IMR-90 (cell line): ENCODE measurements at regions not wholly inside any gene's neighbourhood (a gene's known extent, or its start where the extent isn't known, plus 50 kb on each side); places are given as distances from the start of the nearest gene placed in this dataset.

Source experiments
- ATAC-seq: fragments of 200-7000 bp; cut with Tn5 transposase; 2 replicates; pipeline ENCODE4 v1.9.1; 2020; ENCODE audit warnings: low read depth, mild to moderate bottlenecking, moderate library complexity
- BruUV-seq: library from RNA; stranded (reverse); fragments of 400-500 nt; replicated peaks from 2 replicates; lab custom pipeline; 2021; lab: Mats Ljungman, UMichigan
- CTCF ChIA-PET: fragments of 300-600 bp; formaldehyde crosslinking; extraction: SDS; loops from one replicate; lab custom pipeline; 2021; ENCODE audit warnings: antibody characterized with exemption; lab: Yijun Ruan, JAX
- POLR2A ChIA-PET: fragments of 300-600 bp; sonication (Branson Sonifier 250); formaldehyde crosslinking; loops from one replicate; lab custom pipeline; 2022; ENCODE audit warnings: antibody characterized with exemption; ENCODE audit not compliant: unreplicated experiment; lab: Charles Lee
- DNase-seq: peaks from one replicate; pipeline ENCODE4 v3.0.0; 2013
- H2AFZ ChIP-seq: replicated peaks from 2 replicates; pipeline ENCODE3; 2013; ENCODE audit warnings: low read length, mild to moderate bottlenecking; ENCODE audit not compliant: poor library complexity
- H2AK5ac ChIP-seq: 2 replicates; pipeline ENCODE4 v1.6.1; 2013; ENCODE audit warnings: low read depth, low read length, inconsistent platforms
- H2AK9ac ChIP-seq: replicated peaks from 2 replicates; pipeline ENCODE3; 2013; ENCODE audit warnings: mild to moderate bottlenecking, low read depth, low read length, moderate library complexity; ENCODE audit not compliant: poor library complexity
- H2BK120ac ChIP-seq: 2 replicates; pipeline ENCODE4 v1.6.1; 2013; ENCODE audit warnings: low read depth, low read length, inconsistent platforms
- H2BK15ac ChIP-seq: 3 replicates; pipeline ENCODE4 v1.6.1; 2013; ENCODE audit warnings: low read depth, low read length, inconsistent platforms
- H2BK20ac ChIP-seq: 2 replicates; pipeline ENCODE4 v1.6.1; 2013; ENCODE audit warnings: low read depth, mild to moderate bottlenecking, inconsistent platforms, low read length, moderate library complexity
- H2BK5ac ChIP-seq: 2 replicates; pipeline ENCODE4 v1.6.1; 2013; ENCODE audit warnings: mild to moderate bottlenecking, low read depth, low read length, inconsistent platforms; ENCODE audit not compliant: poor library complexity, severe bottlenecking
- H3K14ac ChIP-seq: replicated peaks from 2 replicates; pipeline ENCODE4 v1.6.1; 2013; ENCODE audit warnings: low read depth, low read length, inconsistent platforms
- H3K18ac ChIP-seq: 2 replicates; pipeline ENCODE4 v1.6.1; 2013; ENCODE audit warnings: low read depth, low read length, control low read depth
- H3K23ac ChIP-seq: 2 replicates; pipeline ENCODE4 v1.6.1; 2013; ENCODE audit warnings: low read depth, low read length, inconsistent platforms
- H3K27ac ChIP-seq: 2 replicates; pipeline ENCODE4 v1.5.1; 2013; ENCODE audit warnings: mild to moderate bottlenecking, control low read depth, low read length; ENCODE audit not compliant: insufficient read depth
- H3K27me3 ChIP-seq: 2 replicates; pipeline ENCODE4 v1.6.1; 2013; ENCODE audit warnings: low read length; ENCODE audit not compliant: control insufficient read depth, insufficient read depth
- H3K36me3 ChIP-seq: 2 replicates; pipeline ENCODE4 v1.6.1; 2013; ENCODE audit warnings: low read length, mixed read lengths; ENCODE audit not compliant: control insufficient read depth, insufficient read depth
- H3K4ac ChIP-seq: 2 replicates; pipeline ENCODE4 v1.6.1; 2013; ENCODE audit warnings: low read depth, low read length, inconsistent platforms
- H3K4me1 ChIP-seq: 2 replicates; pipeline ENCODE4 v1.6.1; 2013; ENCODE audit warnings: low read length, mixed read lengths; ENCODE audit not compliant: control insufficient read depth, insufficient read depth
- H3K4me2 ChIP-seq: 2 replicates; pipeline ENCODE4 v1.6.1; 2013; ENCODE audit warnings: low read depth, mild to moderate bottlenecking, control low read depth, low read length, moderate library complexity
- H3K4me3 ChIP-seq: 2 replicates; pipeline ENCODE4 v1.5.1; 2013; ENCODE audit warnings: low read depth, mild to moderate bottlenecking, control low read depth, low read length, moderate library complexity; ENCODE audit not compliant: insufficient read depth
- H3K56ac ChIP-seq: 2 replicates; pipeline ENCODE4 v1.6.1; 2013; ENCODE audit warnings: low read length, inconsistent platforms; ENCODE audit not compliant: insufficient read depth; ENCODE audit errors: extremely low read depth
- H3K79me1 ChIP-seq, 2 experiments: 2 replicates each; pipeline ENCODE4 v1.6.1; 2013; ENCODE audit warnings: low read length in 2 of 2, inconsistent platforms in 1 of 2, low read depth in 1 of 2
- H3K9ac ChIP-seq: 2 replicates; pipeline ENCODE4 v1.6.1; 2013; ENCODE audit warnings: low read depth, low read length, control low read depth
- H3K9me1 ChIP-seq: 2 replicates; pipeline ENCODE4 v1.6.1; 2013; ENCODE audit warnings: low read length, inconsistent platforms; ENCODE audit not compliant: insufficient read depth
- H3K9me3 ChIP-seq: 2 replicates; pipeline ENCODE4 v1.6.1; 2013; ENCODE audit warnings: low read length; ENCODE audit not compliant: control insufficient read depth, insufficient read depth
- H4K20me1 ChIP-seq: 2 replicates; pipeline ENCODE4 v1.6.1; 2013; ENCODE audit warnings: low read length, inconsistent platforms; ENCODE audit not compliant: insufficient read depth
- H4K5ac ChIP-seq: 2 replicates; pipeline ENCODE4 v1.6.1; 2013; ENCODE audit warnings: mild to moderate bottlenecking, low read depth, low read length, control low read depth
- H4K8ac ChIP-seq, 2 experiments: 2 replicates each; pipeline ENCODE4 v1.6.1; 2013; ENCODE audit warnings: low read depth in 2 of 2, low read length in 2 of 2, control low read depth in 1 of 2, inconsistent platforms in 1 of 2
- H4K91ac ChIP-seq: 2 replicates; pipeline ENCODE4 v1.6.1; 2013; ENCODE audit warnings: low read depth, low read length, inconsistent platforms; ENCODE audit not compliant: insufficient read depth
- CEBPB ChIP-seq: IDR thresholded peaks from 2 replicates; pipeline ENCODE4 v1.6.1; 2012; ENCODE audit warnings: low read depth, low read length, improper control_type of control experiment
- CHD1 ChIP-seq: IDR thresholded peaks from 2 replicates; pipeline ENCODE4 v1.6.1; 2012; ENCODE audit warnings: low read depth, low read length, improper control_type of control experiment
- FOS ChIP-seq: fragments of 150-350 bp; IDR thresholded peaks from 2 replicates; pipeline ENCODE4 v1.6.1; 2016; ENCODE audit warnings: low read depth, low read length
- MAFK ChIP-seq: IDR thresholded peaks from 2 replicates; pipeline ENCODE4 v1.6.1; 2012; ENCODE audit warnings: low read depth, low read length, improper control_type of control experiment
- MAZ ChIP-seq: IDR thresholded peaks from 2 replicates; pipeline ENCODE4 v1.6.1; 2012; ENCODE audit warnings: low read depth, mild to moderate bottlenecking, low read length, improper control_type of control experiment, moderate library complexity, borderline replicate concordance
- NFE2L2 ChIP-seq: fragments of 150-350 bp; IDR thresholded peaks from 2 replicates; pipeline ENCODE4 v1.6.1; 2016; ENCODE audit warnings: low read depth, mild to moderate bottlenecking, low read length
- POLR2A ChIP-seq: IDR thresholded peaks from 2 replicates; pipeline ENCODE4 v1.6.1; 2012; ENCODE audit warnings: mild to moderate bottlenecking, low read depth, low read length
- RCOR1 ChIP-seq: IDR thresholded peaks from 2 replicates; pipeline ENCODE4 v1.6.1; 2012; ENCODE audit warnings: mild to moderate bottlenecking, low read length, improper control_type of control experiment; ENCODE audit not compliant: insufficient replicate concordance
- WGBS, 2 experiments: methylation state at CpG; one replicate each; pipeline versions ENCODE4 v1.1.5 to v1.1.7; 2013; ENCODE audit warnings: missing lambda C conversion rate in 2 of 2; ENCODE audit not compliant: insufficient read length in 1 of 2; ENCODE audit errors: extremely low coverage in 2 of 2; 5-methylcytosine and 5-hydroxymethylcytosine counted together
- dilution Hi-C: fragments of 300-500 bp; cut with HindIII; formaldehyde crosslinking; loops from one replicate; pipeline ENCODE4 v1.14.3; 2018; ENCODE audit warnings: low sequenced_read_pairs; ENCODE audit not compliant: unreplicated experiment
- in situ Hi-C: fragments of 300-500 bp; cut with MboI; formaldehyde crosslinking; loops from 3 replicates; pipeline ENCODE4 v1.14.3; 2019; ENCODE audit warnings: low sequenced_read_pairs, inconsistent platforms, mixed read lengths
- intact Hi-C: fragments of 100-400 bp; cut with micrococcal nuclease; formaldehyde crosslinking; loops from 2 replicates; pipeline ENCODE4 v1.10.0; 2022
- TF ChIP-seq, protein P1 (sequence below): fragments of 150-350 bp; IDR thresholded peaks from 2 replicates; pipeline ENCODE4 v1.6.1; 2016; ENCODE audit warnings: low read depth, mild to moderate bottlenecking, low read length, moderate library complexity, borderline replicate concordance

DNA sequence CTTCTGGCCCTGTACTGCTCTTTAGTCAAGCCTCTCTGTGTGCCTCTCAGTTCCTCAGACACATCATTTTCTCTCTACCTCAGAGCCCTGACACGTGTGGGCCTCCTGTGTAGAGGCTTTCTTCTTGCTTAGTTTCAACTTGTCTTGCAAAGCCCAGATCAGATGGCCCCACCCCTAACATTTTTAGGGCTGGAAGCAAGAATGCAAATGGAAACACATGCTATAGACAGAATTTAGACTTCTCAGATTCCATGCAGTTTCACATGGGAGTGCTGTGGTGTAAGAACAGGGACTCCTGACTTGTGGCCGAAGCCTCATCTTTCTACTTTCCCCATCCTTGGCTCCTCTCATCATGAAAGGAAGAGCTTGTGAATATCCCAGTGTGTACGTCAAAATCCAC, 350.7 kb downstream of the DCHS2 start:
- Histone ChIP-seq H2BK15ac (no peak overlapping the region), H3K9me1 (no peaks in the 10 kb centered on the region), H4K20me1 (no peaks in the 10 kb centered on the region), H4K5ac (no peak overlapping the region), H3K18ac (no peak overlapping the region), H2BK20ac (no peak overlapping the region), H3K23ac (no peak overlapping the region), H3K4me1 (no peaks in the 10 kb centered on the region), H3K9ac (no peak overlapping the region), H3K56ac (no peak overlapping the region), H2AK9ac (no peak overlapping the region), H3K27me3 (no peaks in the 10 kb centered on the region), H2BK120ac (no peak overlapping the region), H3K4ac (no peak overlapping the region), H3K14ac (no peak overlapping the region), H4K8ac (no peak overlapping the region), H3K9me3 (peaks cover 4% of the 10 kb centered on the region; the same call in 1 of the 2 replicates), H4K91ac (no peak overlapping the region), H3K27ac (no peak overlapping the region), H3K4me3 (no peak overlapping the region), H3K79me1 (no peaks in the 10 kb centered on the region), H2AFZ (no peak overlapping the region), H3K36me3 (no peaks in the 10 kb centered on the region), H2AK5ac (no peak overlapping the region), H2BK5ac (no peak overlapping the region), H3K4me2 (no peak overlapping the region)
- ATAC-seq (no peak), DNase-seq (no peak)
- ChIA-PET POLR2A (no interaction called here), CTCF (no interaction called here)
- dilution Hi-C loops: no loop called here
- in situ Hi-C loops: no loop called here
- TF ChIP-seq CHD1 (no peak), POLR2A (no peak), MAZ (no peak), FOS (no peak), NFE2L2 (no peak), RCOR1 (no peak), MAFK (no peak), CEBPB (no peak)
- TF ChIP-seq, protein P1, sequence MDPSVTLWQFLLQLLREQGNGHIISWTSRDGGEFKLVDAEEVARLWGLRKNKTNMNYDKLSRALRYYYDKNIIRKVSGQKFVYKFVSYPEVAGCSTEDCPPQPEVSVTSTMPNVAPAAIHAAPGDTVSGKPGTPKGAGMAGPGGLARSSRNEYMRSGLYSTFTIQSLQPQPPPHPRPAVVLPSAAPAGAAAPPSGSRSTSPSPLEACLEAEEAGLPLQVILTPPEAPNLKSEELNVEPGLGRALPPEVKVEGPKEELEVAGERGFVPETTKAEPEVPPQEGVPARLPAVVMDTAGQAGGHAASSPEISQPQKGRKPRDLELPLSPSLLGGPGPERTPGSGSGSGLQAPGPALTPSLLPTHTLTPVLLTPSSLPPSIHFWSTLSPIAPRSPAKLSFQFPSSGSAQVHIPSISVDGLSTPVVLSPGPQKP: no peak
- intact Hi-C loops: no loop called here
- no TSS peak for BruUV-seq
- WGBS, 2 experiments: 83% methylated on average over 1 of the region's 3 CpGs; no CpG with 5 or more reads in 1 of the 2 experiments
